Activated CD4-positive, alpha-beta T cell treated with anti-CD3 and anti-CD28 coated beads, Interleukin-2, amount 10 ng/mL, durations not matched to agents 24 days and 14 days (primary cell): ENCODE measurements at regions not wholly inside any gene's neighbourhood (a gene's known extent, or its start where the extent isn't known, plus 50 kb on each side); places are given as distances from the start of the nearest gene placed in this dataset.

Source experiments
- DNase-seq: peaks from one replicate; pipeline ENCODE4 v3.0.0; 2022
- H3K27ac Mint-ChIP-seq: one replicate; pipeline ENCODE4 v1.8.0; 2022; ENCODE audit warnings: mild to moderate bottlenecking, mixed read lengths
- H3K27me3 Mint-ChIP-seq: one replicate; pipeline ENCODE4 v1.8.0; 2022; ENCODE audit warnings: mixed read lengths
- H3K36me3 Mint-ChIP-seq: one replicate; pipeline ENCODE4 v1.8.0; 2022; ENCODE audit warnings: low read depth, mild to moderate bottlenecking, mixed read lengths
- H3K4me1 Mint-ChIP-seq: one replicate; pipeline ENCODE4 v1.8.0; 2021; ENCODE audit warnings: mixed read lengths
- H3K4me3 Mint-ChIP-seq: one replicate; pipeline ENCODE4 v1.8.0; 2022; ENCODE audit warnings: mild to moderate bottlenecking, moderate library complexity, mixed read lengths
- H3K9me3 Mint-ChIP-seq: one replicate; pipeline ENCODE4 v1.8.0; 2021; ENCODE audit warnings: mixed read lengths
- intact Hi-C: fragments of 100-400 bp; cut with micrococcal nuclease; formaldehyde crosslinking; loops from one replicate; pipeline ENCODE4 v1.15.1; 2023

DNA sequence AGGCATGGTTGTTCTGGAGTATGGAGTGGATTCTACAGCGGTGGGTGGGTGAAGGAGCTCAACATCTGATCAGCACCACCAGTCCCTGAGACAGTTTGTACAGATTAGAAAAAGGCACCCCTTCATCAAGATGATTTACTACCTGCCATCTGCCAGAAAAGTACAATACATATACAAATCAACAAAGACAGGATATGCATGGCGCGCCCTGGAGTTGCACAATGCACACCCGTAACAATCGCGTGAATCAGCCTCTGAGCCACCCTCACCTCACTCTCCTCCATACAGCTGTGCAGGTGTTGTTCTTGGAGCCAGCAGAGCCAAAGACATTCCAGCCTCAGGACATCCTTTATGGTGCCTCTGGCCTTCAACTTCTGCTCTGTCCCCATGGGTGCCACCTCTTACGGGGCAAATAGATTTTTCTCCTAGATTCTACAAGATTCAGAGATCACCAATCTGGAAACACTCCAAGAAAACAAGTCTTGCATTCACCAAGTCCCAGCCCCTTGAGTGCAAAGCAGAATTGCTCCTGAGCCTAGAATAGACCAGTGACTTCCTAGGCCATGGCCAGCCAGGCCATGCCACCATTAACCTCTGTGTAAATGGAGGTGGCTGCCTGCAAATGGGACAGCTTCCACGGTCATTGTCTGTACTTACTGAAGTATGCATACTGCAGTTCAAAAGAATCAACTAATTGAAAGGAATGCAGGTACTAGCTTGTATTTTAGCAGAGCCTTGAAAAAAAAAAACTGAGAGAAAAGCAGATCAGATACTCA is 490.9 kb downstream of the SOX6 start:
- no peak for DNase-seq
- intact Hi-C loops, result no loop called here
- no peaks in the 10 kb centered on the region for H3K4me1 Mint-ChIP-seq
- H3K4me3 Mint-ChIP-seq, result no peak overlapping the region
- H3K36me3 Mint-ChIP-seq, result no peaks in the 10 kb centered on the region
- H3K27ac Mint-ChIP-seq, result no peak overlapping the region
- no peaks in the 10 kb centered on the region for H3K9me3 Mint-ChIP-seq
- H3K27me3 Mint-ChIP-seq, result no peaks in the 10 kb centered on the region

DNA sequence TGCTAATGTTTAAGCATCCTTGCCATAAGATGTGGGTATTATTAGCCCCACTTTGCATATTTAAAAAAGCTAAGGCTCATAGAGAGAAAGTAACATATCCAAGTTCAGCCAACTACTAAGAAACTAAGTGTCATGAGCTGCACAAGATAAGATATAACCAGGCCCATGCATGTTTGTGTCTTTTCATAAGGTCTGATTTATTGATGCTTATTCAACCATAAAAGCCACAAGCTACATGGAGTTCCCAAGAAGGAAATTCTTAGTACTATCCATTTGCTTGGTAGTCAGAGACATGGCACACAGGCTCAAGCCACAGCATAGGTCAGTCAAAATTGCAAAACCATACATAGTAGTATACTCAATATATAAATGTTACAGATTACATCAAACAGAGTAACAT is 488.5 kb downstream of the SOX6 start:
- no peaks in the 10 kb centered on the region for H3K27me3 Mint-ChIP-seq
- H3K36me3 Mint-ChIP-seq, result no peaks in the 10 kb centered on the region
- no peak overlapping the region for H3K4me3 Mint-ChIP-seq
- no peaks in the 10 kb centered on the region for H3K4me1 Mint-ChIP-seq
- H3K9me3 Mint-ChIP-seq, result no peaks in the 10 kb centered on the region
- no peak overlapping the region for H3K27ac Mint-ChIP-seq
- DNase-seq, result no peak
- intact Hi-C loops, result no loop called here

DNA sequence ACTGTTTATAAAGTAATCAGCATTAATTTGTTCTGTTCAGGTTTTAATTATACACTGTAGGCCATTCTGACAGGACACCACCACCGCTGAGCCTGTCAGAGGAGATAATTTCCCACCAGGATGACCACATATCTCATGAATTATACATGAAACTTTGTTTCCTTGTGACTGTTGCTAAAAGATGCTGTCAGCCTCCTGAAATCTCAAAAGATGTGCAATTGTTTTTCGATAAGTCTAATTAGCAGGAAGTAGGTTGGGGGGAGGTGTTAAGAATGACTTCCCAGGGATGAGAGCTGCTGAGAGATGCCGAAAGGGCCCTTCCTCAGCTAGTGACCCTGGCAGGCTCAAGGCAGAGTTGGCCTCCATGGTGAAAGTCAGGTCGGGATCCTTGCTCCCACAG is 485.4 kb downstream of the SOX6 start:
- no peaks in the 10 kb centered on the region for H3K36me3 Mint-ChIP-seq
- H3K4me1 Mint-ChIP-seq, result no peaks in the 10 kb centered on the region
- no peaks in the 10 kb centered on the region for H3K9me3 Mint-ChIP-seq
- H3K27ac Mint-ChIP-seq, result no peak overlapping the region
- intact Hi-C loops, result no loop called here
- H3K27me3 Mint-ChIP-seq, result no peaks in the 10 kb centered on the region
- no peak for DNase-seq
- H3K4me3 Mint-ChIP-seq, result no peak overlapping the region

DNA sequence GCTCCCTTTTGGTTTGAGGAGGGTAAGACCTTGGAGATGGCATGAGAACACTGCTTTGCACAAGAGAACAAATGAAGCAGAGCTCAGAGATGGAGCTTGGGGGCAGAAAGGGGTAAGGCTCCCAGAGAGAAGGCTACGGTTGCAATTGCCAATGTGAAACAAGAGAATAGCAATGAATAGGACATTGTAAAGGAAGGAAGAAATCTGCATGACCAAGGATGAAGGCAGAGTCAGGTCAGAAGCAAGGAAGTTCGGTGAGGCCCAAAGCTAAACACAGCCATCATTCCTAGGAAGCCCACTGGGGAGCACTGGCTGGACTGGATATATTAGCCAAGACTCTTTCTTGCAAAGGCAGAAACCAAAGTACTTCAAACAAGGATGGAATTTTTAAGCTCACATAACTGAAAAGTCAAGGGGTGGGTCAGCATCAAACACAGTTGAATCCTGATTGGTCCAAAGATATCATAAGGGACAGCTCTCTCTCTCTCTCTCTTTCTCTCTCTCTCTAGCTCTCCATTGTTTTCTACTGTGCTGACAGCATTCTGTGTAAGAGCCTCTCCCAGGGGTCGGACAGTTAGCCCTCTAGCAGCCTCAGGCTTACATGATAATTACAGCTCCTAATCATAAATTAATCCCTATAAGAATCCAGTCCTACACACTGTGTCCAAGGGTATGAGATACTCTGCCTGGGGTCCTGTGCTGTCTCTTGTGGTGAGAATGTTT is 484.3 kb downstream of the SOX6 start:
- Mint-ChIP-seq H3K36me3 (no peaks in the 10 kb centered on the region), H3K4me3 (no peak overlapping the region), H3K27ac (no peak overlapping the region), H3K4me1 (no peaks in the 10 kb centered on the region), H3K27me3 (no peaks in the 10 kb centered on the region), H3K9me3 (no peaks in the 10 kb centered on the region)
- no peak for DNase-seq
- intact Hi-C loops, result no loop called here

DNA sequence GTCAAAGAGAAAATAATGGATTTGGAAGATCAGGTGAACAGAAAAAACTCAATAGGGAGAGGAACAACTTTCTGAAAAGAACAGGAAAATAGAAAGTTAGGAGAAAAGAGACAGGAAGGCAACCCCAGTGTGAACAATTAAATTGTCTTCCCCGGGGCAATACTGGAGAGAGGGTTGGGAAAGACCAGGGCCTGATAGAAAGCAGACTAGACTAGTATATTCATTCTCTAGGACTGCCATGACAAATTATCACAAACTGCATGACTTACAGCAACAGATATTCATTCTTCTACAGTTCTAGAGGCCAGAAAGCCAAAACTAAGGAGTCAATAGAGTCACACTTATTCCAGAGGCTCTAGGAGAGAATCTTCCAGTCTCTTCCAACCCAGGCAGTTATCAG is 482.8 kb downstream of the SOX6 start:
- H3K27me3 Mint-ChIP-seq, result no peaks in the 10 kb centered on the region
- no peaks in the 10 kb centered on the region for H3K9me3 Mint-ChIP-seq
- H3K36me3 Mint-ChIP-seq, result no peaks in the 10 kb centered on the region
- H3K4me1 Mint-ChIP-seq, result no peaks in the 10 kb centered on the region
- no peak overlapping the region for H3K27ac Mint-ChIP-seq
- DNase-seq, result no peak
- intact Hi-C loops, result no loop called here
- H3K4me3 Mint-ChIP-seq, result no peak overlapping the region

DNA sequence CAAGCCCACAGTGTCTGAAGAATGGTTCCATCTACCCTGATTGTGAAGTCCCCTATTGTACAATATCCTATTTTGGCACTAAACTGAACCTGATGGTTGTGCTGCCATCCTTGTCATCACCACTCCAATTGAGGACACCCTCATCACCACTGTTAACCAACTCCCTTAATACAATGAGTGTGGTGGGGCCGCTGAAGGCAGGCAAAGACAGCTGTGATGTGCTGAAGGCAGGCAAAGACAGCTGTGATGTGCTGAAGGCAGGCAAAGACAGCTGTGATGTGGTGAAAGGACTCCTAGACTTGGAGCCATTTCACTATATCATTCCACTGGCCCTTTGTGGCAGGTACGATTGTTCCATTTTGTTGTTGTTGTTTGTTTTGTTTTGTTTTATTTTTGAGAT is 481.6 kb downstream of the SOX6 start:
- Mint-ChIP-seq H3K4me1 (no peaks in the 10 kb centered on the region), H3K36me3 (no peaks in the 10 kb centered on the region), H3K9me3 (no peaks in the 10 kb centered on the region), H3K4me3 (no peak overlapping the region), H3K27ac (no peak overlapping the region), H3K27me3 (no peaks in the 10 kb centered on the region)
- intact Hi-C loops, result no loop called here
- no peak for DNase-seq

DNA sequence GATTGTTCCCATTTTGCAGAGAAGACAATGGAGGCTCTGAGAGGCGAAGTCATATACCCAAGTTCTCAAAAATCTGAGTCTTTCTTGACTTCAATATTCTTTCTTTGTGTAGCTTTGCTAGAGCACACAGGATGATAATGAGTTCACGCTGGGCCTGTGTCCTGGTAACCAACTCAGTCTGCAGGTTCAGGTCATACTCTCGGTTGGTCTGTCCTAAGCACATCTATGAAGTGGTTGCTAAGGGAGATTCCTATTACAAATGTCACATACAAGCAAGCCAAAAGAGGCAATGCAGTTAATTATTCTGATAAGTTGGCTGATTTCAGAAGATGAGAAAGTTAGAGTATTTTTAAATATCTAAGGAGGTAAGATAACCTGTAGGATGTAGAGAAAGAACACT is 481.0 kb downstream of the SOX6 start:
- DNase-seq, result no peak
- H3K36me3 Mint-ChIP-seq, result no peaks in the 10 kb centered on the region
- no peaks in the 10 kb centered on the region for H3K4me1 Mint-ChIP-seq
- H3K27me3 Mint-ChIP-seq, result no peaks in the 10 kb centered on the region
- no peaks in the 10 kb centered on the region for H3K9me3 Mint-ChIP-seq
- no peak overlapping the region for H3K27ac Mint-ChIP-seq
- intact Hi-C loops, result no loop called here
- no peak overlapping the region for H3K4me3 Mint-ChIP-seq

DNA sequence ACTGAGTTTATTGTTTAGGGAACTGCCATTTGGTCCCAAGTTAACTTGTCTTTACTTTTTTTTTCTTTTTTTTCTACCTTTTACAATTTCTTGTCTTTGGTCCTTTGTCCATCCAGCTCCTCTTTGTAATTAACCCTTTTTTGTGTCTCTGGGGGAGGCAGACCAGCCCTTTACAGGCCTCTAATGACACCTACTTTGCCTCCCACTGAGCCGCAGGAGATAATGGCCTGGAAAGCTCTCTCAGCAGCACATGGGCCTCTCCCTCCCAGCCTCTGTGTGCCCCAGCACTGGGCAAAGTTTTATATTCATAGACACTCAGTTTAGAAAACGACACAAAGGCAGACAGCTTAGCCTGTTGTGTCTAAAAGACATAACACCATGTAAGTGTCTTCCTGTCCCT is 480.4 kb downstream of the SOX6 start:
- H3K36me3 Mint-ChIP-seq, result no peaks in the 10 kb centered on the region
- H3K27ac Mint-ChIP-seq, result no peak overlapping the region
- DNase-seq, result no peak
- H3K9me3 Mint-ChIP-seq, result no peaks in the 10 kb centered on the region
- no peaks in the 10 kb centered on the region for H3K27me3 Mint-ChIP-seq
- H3K4me3 Mint-ChIP-seq, result no peak overlapping the region
- intact Hi-C loops, result no loop called here
- no peaks in the 10 kb centered on the region for H3K4me1 Mint-ChIP-seq

DNA sequence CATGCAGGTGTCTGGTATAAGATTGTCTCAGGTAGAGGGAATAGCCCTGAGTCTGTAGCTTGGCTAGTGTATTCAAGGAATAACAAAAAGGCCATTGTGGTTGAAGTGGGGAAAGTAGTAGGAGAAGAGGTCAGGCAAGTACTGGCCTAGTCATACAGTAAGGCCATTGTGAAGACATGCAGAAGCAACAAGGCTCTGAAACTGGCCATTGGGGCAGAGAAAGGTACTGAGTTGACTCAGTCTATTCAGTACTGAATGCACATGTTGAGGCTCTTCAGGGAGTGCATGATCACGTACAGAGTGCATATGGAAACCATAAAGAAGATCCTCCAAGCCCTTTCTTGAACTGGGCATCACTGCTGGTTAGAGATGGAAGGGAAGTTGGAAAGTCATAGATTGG is 477.6 kb downstream of the SOX6 start:
- H3K4me3 Mint-ChIP-seq, result no peak overlapping the region
- H3K4me1 Mint-ChIP-seq, result no peaks in the 10 kb centered on the region
- no peak overlapping the region for H3K27ac Mint-ChIP-seq
- H3K9me3 Mint-ChIP-seq, result no peaks in the 10 kb centered on the region
- no peak for DNase-seq
- intact Hi-C loops, result no loop called here
- no peaks in the 10 kb centered on the region for H3K36me3 Mint-ChIP-seq
- H3K27me3 Mint-ChIP-seq, result no peaks in the 10 kb centered on the region

DNA sequence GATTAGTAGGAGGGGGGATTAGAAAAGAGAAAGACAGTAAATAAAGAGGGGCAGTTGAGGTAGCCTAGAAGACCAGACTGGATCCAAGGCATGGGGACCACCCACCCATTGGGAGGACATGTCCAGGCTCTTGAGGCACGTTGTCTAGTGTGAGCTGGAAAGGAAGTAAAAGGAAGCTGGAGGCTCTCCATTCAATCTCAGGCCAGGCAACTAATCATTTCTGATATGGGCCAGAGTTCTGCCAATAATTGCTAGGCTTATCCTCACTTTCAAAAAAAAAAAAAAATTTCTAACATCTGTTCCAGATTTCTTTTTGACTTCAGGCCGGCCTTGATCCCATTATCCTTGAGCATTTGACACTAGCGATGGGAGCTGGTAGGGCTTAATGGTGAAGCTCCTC is 476.1 kb downstream of the SOX6 start:
- intact Hi-C loops, result no loop called here
- Mint-ChIP-seq H3K27ac (no peak overlapping the region), H3K27me3 (no peaks in the 10 kb centered on the region), H3K36me3 (no peaks in the 10 kb centered on the region), H3K9me3 (no peaks in the 10 kb centered on the region), H3K4me1 (no peaks in the 10 kb centered on the region), H3K4me3 (no peak overlapping the region)
- DNase-seq, result no peak

DNA sequence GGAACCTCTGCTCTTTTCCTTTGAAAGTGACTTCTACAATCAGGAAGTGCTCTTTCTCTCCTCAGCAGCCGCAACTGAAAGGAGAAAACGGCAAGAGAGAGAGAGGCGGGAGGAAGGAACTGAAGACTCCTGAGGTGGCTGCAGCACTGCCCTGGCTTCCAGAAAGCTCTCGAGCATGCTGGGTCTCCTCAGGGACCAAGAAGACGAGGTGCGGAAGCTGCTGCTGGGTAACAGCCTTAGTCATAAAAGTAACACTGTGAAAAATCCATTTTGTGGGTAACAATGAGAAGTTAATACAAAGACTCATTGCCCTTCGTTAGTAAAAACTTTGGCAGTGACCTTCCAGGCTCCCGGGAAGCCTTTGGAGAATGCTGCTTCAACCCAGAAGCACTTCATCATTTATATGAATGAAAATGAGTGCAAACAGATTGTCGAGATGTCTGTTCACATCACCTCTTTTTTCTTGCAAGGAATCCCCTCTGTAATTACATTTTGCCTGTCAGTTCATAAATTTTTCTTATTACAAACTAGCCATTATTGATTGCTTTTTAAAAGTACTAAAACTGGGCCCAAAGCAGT is 473.4 kb downstream of the SOX6 start:
- Mint-ChIP-seq H3K4me3 (no peak overlapping the region), H3K36me3 (no peaks in the 10 kb centered on the region), H3K9me3 (no peaks in the 10 kb centered on the region), H3K27me3 (no peaks in the 10 kb centered on the region), H3K27ac (no peak overlapping the region), H3K4me1 (no peaks in the 10 kb centered on the region)
- DNase-seq, result no peak
- intact Hi-C loops, result no loop called here

DNA sequence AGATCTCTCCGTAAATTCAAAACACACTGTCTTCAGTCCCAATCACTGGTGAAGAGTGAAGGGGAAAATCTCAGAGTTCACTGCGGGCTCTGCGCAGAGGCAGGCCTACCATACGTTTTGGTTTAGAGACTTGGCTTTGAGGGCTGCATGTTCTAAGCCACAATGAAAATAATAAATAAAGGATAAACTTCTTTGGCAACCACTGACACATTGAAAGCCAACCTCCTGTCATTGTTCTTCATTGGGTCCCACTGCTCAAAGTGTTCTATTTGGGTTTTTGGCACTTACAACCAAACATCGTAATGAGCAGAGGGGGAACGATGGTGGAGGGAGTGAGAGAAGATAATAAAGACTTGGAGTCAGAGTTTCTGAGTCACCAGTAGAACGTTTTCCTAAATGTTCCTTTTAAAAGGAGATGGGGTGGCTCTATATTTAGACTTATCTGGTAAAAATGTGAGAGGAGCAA is 472.9 kb downstream of the SOX6 start:
- H3K27me3 Mint-ChIP-seq, result no peaks in the 10 kb centered on the region
- no peak overlapping the region for H3K4me3 Mint-ChIP-seq
- H3K9me3 Mint-ChIP-seq, result no peaks in the 10 kb centered on the region
- DNase-seq, result no peak
- H3K4me1 Mint-ChIP-seq, result no peaks in the 10 kb centered on the region
- H3K27ac Mint-ChIP-seq, result no peak overlapping the region
- intact Hi-C loops, result no loop called here
- no peaks in the 10 kb centered on the region for H3K36me3 Mint-ChIP-seq

DNA sequence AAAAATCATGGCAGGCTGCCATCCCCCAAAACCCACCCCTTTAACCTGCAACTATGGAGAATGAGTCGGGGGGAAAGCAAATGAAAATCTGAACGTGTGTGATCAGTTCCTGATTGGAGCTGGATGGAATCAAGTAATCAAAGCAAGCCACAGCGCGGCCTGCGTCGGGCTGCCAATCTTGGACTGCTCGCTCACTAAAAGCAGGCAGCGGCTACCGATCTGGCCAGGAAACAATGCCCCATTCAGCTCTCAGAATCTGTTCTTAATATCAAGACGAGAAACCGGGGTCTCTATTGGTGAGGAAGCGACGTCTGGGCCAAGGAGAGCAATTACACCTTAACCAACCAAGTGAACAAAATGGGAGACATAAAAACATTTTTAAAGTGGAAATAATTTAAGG is 472.2 kb downstream of the SOX6 start:
- no peaks in the 10 kb centered on the region for H3K27me3 Mint-ChIP-seq
- no peak overlapping the region for H3K27ac Mint-ChIP-seq
- H3K9me3 Mint-ChIP-seq, result no peaks in the 10 kb centered on the region
- intact Hi-C loops, result no loop called here
- no peak overlapping the region for H3K4me3 Mint-ChIP-seq
- no peaks in the 10 kb centered on the region for H3K4me1 Mint-ChIP-seq
- no peak for DNase-seq
- H3K36me3 Mint-ChIP-seq, result no peaks in the 10 kb centered on the region

DNA sequence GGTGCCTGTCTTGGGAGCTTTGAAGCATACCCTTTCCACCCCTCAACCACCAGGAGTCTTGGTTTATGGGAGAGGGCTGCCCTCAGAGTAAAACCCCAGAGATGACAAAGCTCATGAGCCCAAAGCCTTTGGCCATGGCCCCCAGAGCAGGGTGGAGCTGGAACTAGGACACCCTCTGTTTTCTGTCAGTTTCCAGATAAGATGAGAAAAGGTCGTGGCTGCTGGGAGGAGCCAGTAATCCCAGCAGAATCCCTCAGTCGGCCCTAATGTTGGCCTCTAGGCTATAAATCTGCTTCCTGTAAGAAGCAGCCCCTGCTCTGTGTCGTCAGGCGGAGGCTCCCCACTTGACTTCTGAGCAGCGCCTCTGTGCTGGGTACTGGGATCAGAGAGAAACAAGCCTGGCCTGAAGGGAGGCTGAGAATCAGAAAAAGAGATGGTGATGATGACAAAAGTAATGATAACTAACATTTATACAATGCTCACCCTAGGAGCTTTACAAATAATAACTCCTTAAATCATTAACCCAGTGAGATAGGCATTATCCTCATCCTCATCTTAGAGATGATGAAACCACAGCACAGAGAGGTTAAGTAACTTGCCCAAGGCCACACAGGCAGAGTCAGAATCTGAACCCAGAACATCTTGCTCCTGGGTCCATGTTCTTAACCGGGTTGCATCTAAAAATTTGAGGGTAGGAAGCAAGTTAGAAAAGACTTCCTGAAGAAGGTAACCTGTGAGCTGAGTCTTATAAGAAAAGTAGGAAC is 471.4 kb downstream of the SOX6 start:
- DNase-seq, result no peak
- intact Hi-C loops, result no loop called here
- Mint-ChIP-seq H3K36me3 (no peaks in the 10 kb centered on the region), H3K4me3 (no peak overlapping the region), H3K27me3 (no peaks in the 10 kb centered on the region), H3K27ac (no peak overlapping the region), H3K9me3 (no peaks in the 10 kb centered on the region), H3K4me1 (no peaks in the 10 kb centered on the region)
